ENCODE measurements at regions not wholly inside any gene's neighbourhood (a gene's known extent, or its start where the extent isn't known, plus 50 kb on each side); places are given as distances from the start of the nearest gene placed in this dataset.

DNA sequence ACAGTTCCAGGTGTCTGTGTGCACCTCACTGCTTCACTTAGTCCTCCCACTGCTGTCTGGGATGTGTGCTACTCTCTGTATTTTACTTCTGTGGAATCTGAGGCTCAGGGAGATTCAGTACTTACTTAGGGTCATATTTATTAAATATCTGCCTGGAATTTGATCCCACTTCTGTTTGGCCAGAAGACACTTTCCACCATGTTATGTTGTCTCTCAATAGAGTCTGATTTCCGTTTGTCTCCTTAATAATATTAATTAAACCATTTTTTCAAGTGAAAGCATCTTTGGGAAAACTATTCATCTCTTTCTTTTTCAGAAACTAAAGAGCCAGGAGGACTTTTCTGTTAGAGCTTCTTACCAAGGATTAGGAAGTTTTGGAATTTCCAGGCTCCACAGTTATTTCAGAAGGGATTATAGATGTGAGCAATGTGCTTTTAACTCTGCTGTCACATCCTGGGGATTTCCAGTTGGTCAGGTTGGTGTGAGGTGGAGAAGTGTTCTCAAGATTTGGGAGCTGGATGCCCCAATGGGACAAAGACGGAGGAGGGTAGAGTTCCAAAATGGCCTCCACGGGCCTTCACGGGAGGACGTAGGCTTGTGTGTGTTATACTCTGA, 156.8 kb upstream of the RALGAPA2 start:
- peaks cover 3% of the 10 kb centered on the region for H3K27me3 Mint-ChIP-seq (ENCODE audit: low read depth)
- DNase-seq (ENCODE audit: low spot score): no peak
- H3K27ac Mint-ChIP-seq: no peak overlapping the region
- no peaks in the 10 kb centered on the region for H3K36me3 Mint-ChIP-seq (ENCODE audit: low read depth)
- H3K4me3 Mint-ChIP-seq: no peak overlapping the region
- H3K9me3 Mint-ChIP-seq: no peaks in the 10 kb centered on the region
- no peaks in the 10 kb centered on the region for H3K4me1 Mint-ChIP-seq (ENCODE audit: low read depth)

DNA sequence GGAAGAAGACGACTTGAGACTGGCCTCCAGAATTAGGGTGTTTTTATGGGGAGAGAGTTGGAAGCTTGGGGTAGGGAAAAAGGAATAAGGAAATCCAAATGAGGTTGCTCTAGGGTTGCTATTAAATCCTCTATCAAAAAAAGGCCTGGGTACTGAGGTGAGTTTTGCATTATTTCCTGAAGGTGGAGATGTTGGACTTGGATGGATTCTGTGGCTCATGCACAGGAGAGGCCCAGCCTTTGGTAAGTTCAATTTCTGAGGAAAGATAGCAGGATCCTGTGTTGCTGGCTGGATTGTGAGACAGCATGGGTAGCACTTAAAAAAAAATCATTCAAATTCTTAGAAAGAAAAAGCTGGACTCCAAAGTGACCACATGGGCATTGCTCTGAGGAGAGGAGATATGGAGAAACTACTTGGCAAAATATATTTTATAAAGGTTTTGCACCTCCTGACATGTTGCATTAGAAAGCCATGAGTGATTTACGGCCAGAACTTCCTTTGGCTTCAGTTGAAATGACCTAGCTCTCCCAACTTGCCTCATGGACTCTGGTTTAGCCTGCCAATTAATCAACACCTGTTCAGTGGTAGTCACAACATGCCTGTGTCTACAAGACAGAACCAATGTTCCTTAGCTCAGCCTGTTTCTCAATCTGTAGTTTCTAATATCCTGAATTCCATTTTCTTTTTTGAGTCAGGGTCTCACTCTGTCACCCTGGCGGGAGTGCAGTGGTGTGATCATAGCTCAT, 152.1 kb upstream of the RALGAPA2 start:
- DNase-seq (ENCODE audit: low spot score): no peak
- Mint-ChIP-seq H3K27me3 (ENCODE audit: low read depth) (peaks cover 4% of the 10 kb centered on the region), H3K4me3 (no peak overlapping the region), H3K9me3 (no peaks in the 10 kb centered on the region), H3K36me3 (ENCODE audit: low read depth) (no peaks in the 10 kb centered on the region), H3K4me1 (ENCODE audit: low read depth) (no peaks in the 10 kb centered on the region), H3K27ac (no peak overlapping the region)

DNA sequence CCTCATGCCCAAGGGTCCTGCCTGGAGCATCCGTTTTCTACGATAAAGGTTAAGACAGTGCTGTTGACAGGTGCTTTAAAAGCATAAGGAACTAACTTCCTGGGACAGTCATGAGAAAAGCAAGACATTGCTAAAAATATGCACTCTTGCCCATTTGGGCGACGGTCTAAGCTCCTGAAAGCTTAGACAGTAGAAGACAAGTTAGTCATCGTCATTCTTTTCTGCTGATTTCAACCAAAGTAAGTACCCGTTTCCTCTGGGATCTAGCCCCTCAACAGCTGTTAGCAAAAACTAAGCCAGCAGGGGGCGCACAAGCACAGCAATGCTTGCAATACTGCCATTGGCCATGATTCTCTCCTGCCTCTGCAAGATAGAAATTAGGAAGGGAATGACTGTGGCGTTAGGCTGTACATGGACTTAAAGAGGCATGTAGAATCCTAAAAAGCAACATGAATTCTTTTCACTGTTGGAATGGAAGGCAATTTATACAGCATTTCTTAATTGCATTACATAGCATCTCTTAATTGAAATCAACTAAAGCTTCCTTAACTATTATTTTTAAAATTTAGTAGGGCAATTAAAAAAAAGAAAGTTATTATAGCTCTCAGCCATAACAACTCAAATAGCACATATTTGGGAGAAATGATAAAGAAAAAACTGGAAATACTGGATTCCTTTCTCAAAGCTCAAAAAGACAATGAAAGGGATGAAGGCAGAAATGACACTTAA, 147.8 kb upstream of the RALGAPA2 start:
- peaks cover 4% of the 10 kb centered on the region for H3K27me3 Mint-ChIP-seq (ENCODE audit: low read depth)
- DNase-seq (ENCODE audit: low spot score): peak; percentile 68
- no peaks in the 10 kb centered on the region for H3K9me3 Mint-ChIP-seq
- no peak overlapping the region for H3K27ac Mint-ChIP-seq
- H3K36me3 Mint-ChIP-seq (ENCODE audit: low read depth): no peaks in the 10 kb centered on the region
- H3K4me1 Mint-ChIP-seq (ENCODE audit: low read depth): no peaks in the 10 kb centered on the region
- H3K4me3 Mint-ChIP-seq: no peak overlapping the region

DNA sequence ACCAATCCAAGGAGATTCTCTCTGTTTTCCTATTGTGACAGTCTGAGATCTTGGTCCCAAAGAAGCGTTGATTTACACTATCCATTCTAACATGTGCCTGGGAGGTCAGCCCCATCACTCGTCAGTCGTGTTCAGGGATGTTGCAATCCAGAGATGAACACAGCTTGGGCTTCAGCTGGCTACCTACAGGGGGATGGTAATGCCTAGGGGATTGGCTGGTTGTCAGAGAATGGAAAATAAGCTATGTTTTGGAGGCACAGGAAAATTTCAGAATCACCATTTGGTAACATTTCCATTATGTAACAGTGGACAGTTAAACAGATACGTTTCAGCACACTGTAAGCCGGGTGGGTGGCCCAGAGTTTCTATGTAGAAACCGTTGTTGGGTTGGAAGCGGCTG, 147.1 kb upstream of the RALGAPA2 start:
- no peak for DNase-seq (ENCODE audit: low spot score)
- Mint-ChIP-seq H3K4me1 (ENCODE audit: low read depth) (no peaks in the 10 kb centered on the region), H3K27ac (no peak overlapping the region), H3K9me3 (no peaks in the 10 kb centered on the region), H3K4me3 (no peak overlapping the region), H3K36me3 (ENCODE audit: low read depth) (no peaks in the 10 kb centered on the region), H3K27me3 (ENCODE audit: low read depth) (peaks cover 4% of the 10 kb centered on the region)

GRCh38 chr20:20856956-20857355, 144.5 kb upstream of the RALGAPA2 start:
- Mint-ChIP-seq H3K36me3 (ENCODE audit: low read depth) (no peaks in the 10 kb centered on the region), H3K27ac (no peak overlapping the region), H3K9me3 (no peaks in the 10 kb centered on the region), H3K27me3 (ENCODE audit: low read depth) (peaks cover 4% of the 10 kb centered on the region), H3K4me3 (no peak overlapping the region), H3K4me1 (ENCODE audit: low read depth) (no peaks in the 10 kb centered on the region)
- DNase-seq (ENCODE audit: low spot score): no peak

DNA sequence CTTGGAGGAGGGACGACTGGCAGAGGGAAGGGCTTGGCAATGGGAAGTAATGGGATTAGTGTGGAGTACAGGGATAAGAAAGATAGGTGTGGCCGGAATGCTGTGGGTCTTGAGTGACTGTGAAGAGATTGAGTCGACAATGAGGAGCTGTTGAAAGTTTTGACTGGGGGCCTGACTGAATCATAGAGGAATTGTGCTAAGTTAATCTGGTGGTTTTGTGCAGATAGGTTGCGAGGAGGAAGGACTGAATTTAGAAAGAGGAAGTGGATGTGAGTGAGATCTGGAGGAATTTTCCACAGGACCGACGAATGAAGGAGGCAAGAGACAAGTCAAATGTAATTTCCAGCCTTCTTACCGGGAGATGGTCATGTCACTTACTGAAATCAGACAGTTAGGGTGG, 143.9 kb upstream of the RALGAPA2 start:
- H3K9me3 Mint-ChIP-seq: no peaks in the 10 kb centered on the region
- H3K27ac Mint-ChIP-seq: no peak overlapping the region
- H3K27me3 Mint-ChIP-seq (ENCODE audit: low read depth): peaks cover 4% of the 10 kb centered on the region
- DNase-seq (ENCODE audit: low spot score): no peak
- H3K4me1 Mint-ChIP-seq (ENCODE audit: low read depth): no peaks in the 10 kb centered on the region
- no peaks in the 10 kb centered on the region for H3K36me3 Mint-ChIP-seq (ENCODE audit: low read depth)
- H3K4me3 Mint-ChIP-seq: no peak overlapping the region

DNA sequence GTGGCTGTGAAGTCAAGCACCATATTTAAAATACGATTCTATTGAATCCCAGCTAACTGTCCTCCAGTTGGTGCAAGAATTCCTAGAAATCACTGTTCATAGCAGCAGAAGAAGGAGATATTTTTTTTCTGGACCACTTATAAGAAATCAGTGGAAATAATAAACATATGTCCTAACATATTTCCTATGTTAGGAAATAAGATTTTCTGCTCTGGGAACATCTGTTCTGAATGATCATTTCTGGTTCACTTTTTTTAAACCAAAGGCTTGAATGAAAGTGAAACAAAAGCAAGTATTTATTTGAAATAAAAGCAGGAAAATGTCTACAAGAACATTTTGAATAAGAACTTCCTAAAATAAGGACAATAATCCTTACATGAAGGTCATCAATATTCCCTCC, 138.9 kb upstream of the RALGAPA2 start:
- H3K4me3 Mint-ChIP-seq: no peak overlapping the region
- H3K9me3 Mint-ChIP-seq: no peaks in the 10 kb centered on the region
- H3K36me3 Mint-ChIP-seq (ENCODE audit: low read depth): no peaks in the 10 kb centered on the region
- no peaks in the 10 kb centered on the region for H3K4me1 Mint-ChIP-seq (ENCODE audit: low read depth)
- H3K27me3 Mint-ChIP-seq (ENCODE audit: low read depth): no peaks in the 10 kb centered on the region
- H3K27ac Mint-ChIP-seq: no peak overlapping the region
- no peak for DNase-seq (ENCODE audit: low spot score)

DNA sequence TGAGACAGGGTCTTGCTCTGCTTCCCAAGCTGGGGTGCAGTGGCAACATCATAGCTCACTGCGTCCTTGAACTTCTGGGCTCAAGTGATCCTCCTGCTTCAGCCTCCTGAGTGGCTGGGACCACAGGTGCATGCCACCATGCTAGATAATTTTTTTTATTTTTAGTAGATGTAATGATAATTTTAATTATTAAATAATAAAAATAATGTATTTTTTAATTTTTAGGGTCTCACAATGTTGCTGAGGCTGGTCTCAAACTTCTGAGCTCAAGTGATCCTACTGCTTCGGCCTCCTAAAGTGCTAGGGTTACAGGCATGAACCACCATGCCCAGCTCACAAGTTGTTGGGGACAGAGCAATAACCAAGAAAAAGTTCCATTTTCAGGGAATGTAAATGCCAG, 138.0 kb upstream of the RALGAPA2 start:
- H3K4me3 Mint-ChIP-seq: no peak overlapping the region
- DNase-seq (ENCODE audit: low spot score): no peak
- H3K9me3 Mint-ChIP-seq: no peaks in the 10 kb centered on the region
- no peaks in the 10 kb centered on the region for H3K36me3 Mint-ChIP-seq (ENCODE audit: low read depth)
- H3K27ac Mint-ChIP-seq: no peak overlapping the region
- H3K27me3 Mint-ChIP-seq (ENCODE audit: low read depth): no peaks in the 10 kb centered on the region
- H3K4me1 Mint-ChIP-seq (ENCODE audit: low read depth): no peaks in the 10 kb centered on the region

- no peaks in the 10 kb centered on the region for H3K4me1 Mint-ChIP-seq (ENCODE audit: low read depth)
- no peak for DNase-seq (ENCODE audit: low spot score)
- no peaks in the 10 kb centered on the region for H3K9me3 Mint-ChIP-seq
- H3K27me3 Mint-ChIP-seq (ENCODE audit: low read depth): no peaks in the 10 kb centered on the region
- H3K4me3 Mint-ChIP-seq: no peak overlapping the region
- H3K27ac Mint-ChIP-seq: no peak overlapping the region
- no peaks in the 10 kb centered on the region for H3K36me3 Mint-ChIP-seq (ENCODE audit: low read depth)
Observed at GRCh38 chr20:20849161-20849560, 136.7 kb upstream of the RALGAPA2 start.

- no peak for DNase-seq (ENCODE audit: low spot score)
- Mint-ChIP-seq H3K9me3 (no peaks in the 10 kb centered on the region), H3K4me1 (ENCODE audit: low read depth) (no peaks in the 10 kb centered on the region), H3K27me3 (ENCODE audit: low read depth) (peaks cover 2% of the 10 kb centered on the region), H3K4me3 (no peak overlapping the region), H3K36me3 (ENCODE audit: low read depth) (no peaks in the 10 kb centered on the region), H3K27ac (no peak overlapping the region)
Observed at GRCh38 chr20:20847814-20848213, 135.4 kb upstream of the RALGAPA2 start.

GRCh38 chr20:20843982-20844381, 131.5 kb upstream of the RALGAPA2 start:
- Mint-ChIP-seq H3K27me3 (ENCODE audit: low read depth) (peaks cover 3% of the 10 kb centered on the region), H3K36me3 (ENCODE audit: low read depth) (no peaks in the 10 kb centered on the region), H3K4me3 (no peak overlapping the region), H3K4me1 (ENCODE audit: low read depth) (no peaks in the 10 kb centered on the region), H3K27ac (no peak overlapping the region), H3K9me3 (no peaks in the 10 kb centered on the region)
- no peak for DNase-seq (ENCODE audit: low spot score)

GRCh38 chr20:20839771-20840170, 127.3 kb upstream of the RALGAPA2 start:
- H3K4me3 Mint-ChIP-seq: no peak overlapping the region
- no peaks in the 10 kb centered on the region for H3K36me3 Mint-ChIP-seq (ENCODE audit: low read depth)
- peaks cover 6% of the 10 kb centered on the region for H3K27me3 Mint-ChIP-seq (ENCODE audit: low read depth)
- no peaks in the 10 kb centered on the region for H3K9me3 Mint-ChIP-seq
- no peak for DNase-seq (ENCODE audit: low spot score)
- H3K27ac Mint-ChIP-seq: no peak overlapping the region
- peaks cover 2% of the 10 kb centered on the region for H3K4me1 Mint-ChIP-seq (ENCODE audit: low read depth)

- peak; percentile 8 for DNase-seq (ENCODE audit: low spot score)
- no peak overlapping the region for H3K4me3 Mint-ChIP-seq
- H3K4me1 Mint-ChIP-seq (ENCODE audit: low read depth): peaks cover 2% of the 10 kb centered on the region
- no peak overlapping the region for H3K27ac Mint-ChIP-seq
- H3K27me3 Mint-ChIP-seq (ENCODE audit: low read depth): peaks cover 10% of the 10 kb centered on the region
- H3K36me3 Mint-ChIP-seq (ENCODE audit: low read depth): no peaks in the 10 kb centered on the region
- no peaks in the 10 kb centered on the region for H3K9me3 Mint-ChIP-seq
Observed at GRCh38 chr20:20837574-20838021, 125.2 kb upstream of the RALGAPA2 start.

GRCh38 chr20:20836836-20837235, 124.4 kb upstream of the RALGAPA2 start:
- no peaks in the 10 kb centered on the region for H3K9me3 Mint-ChIP-seq
- no peak overlapping the region for H3K27ac Mint-ChIP-seq
- peaks cover 2% of the 10 kb centered on the region for H3K4me1 Mint-ChIP-seq (ENCODE audit: low read depth)
- H3K4me3 Mint-ChIP-seq: no peak overlapping the region
- no peak for DNase-seq (ENCODE audit: low spot score)
- no peaks in the 10 kb centered on the region for H3K36me3 Mint-ChIP-seq (ENCODE audit: low read depth)
- H3K27me3 Mint-ChIP-seq (ENCODE audit: low read depth): peaks cover 10% of the 10 kb centered on the region
